ENCODE measurements at regions not wholly inside any gene's neighbourhood (a gene's known extent, or its start where the extent isn't known, plus 50 kb on each side); places are given as distances from the start of the nearest gene placed in this dataset.

DNA sequence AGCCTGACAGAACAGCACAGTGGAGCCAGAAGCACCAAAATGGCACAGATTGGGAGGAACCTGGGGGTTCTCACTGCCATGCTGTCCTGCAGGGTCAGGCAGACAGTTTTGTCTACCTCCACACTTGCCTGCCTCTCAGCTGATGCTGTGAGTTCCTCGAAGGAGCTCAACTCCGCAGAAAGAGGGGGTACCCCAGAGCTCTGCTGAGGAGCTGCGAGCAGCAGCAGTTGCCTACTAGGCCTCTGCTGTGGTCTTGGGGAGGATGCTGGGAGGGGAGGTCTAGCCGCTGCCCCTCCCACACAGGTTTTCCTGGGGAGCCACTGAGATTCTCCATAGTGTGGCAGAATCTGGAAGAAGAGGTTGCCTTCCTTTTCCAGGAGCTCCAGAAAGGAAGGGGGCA lies 192.5 kb downstream of the FOXD2 start:
- DNase-seq (ENCODE audit: low spot score), result no peak

DNA sequence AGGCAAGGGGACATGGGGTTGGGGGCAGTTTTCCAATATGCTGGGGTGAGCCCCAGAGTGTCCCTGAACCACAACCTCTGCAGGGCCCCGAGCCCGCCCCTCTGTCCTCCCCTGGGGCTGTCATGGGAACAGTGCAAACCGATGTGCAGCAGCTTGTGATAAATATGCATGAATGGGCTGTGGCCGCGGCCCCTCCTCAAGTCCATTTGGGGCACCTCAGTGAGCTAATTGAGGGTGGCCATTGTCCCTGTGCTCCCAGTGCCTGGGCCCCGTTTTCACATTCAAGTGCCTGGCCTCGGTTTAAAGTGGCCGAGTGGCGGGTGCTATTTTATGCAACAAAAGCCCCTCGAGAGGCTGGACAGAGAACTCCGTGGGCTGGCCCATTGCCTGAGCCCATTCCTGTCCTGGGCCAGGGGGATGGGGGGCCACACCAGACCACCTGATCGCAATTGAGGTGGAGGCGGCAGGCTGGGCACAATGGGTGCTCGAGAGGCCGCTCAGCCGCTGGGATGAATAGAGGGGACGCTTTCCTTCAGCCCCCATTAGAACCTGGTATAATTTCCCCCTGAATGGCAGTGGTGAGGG lies 193.7 kb downstream of the FOXD2 start:
- no peak for DNase-seq (ENCODE audit: low spot score)

DNA sequence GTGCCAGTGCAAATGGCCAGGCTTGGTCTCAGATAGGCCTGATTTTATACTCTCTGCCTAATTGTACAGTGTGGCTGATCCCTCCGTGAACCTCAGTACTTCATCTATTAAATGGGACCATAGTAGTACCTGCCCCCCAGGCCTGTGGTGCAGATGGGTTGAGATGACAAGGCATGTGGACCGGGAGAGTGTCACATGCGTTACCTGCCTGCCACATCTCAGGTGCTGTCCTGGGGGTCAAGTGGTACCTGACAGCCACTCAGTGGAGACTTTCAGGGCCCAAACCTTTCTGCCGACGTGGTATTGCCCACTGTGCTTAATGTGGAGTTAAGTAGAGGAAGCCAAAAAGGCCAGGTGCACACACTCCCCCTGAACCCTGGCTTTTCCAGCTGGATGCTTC lies 197.3 kb downstream of the FOXD2 start:
- no peak for DNase-seq (ENCODE audit: low spot score)

DNA sequence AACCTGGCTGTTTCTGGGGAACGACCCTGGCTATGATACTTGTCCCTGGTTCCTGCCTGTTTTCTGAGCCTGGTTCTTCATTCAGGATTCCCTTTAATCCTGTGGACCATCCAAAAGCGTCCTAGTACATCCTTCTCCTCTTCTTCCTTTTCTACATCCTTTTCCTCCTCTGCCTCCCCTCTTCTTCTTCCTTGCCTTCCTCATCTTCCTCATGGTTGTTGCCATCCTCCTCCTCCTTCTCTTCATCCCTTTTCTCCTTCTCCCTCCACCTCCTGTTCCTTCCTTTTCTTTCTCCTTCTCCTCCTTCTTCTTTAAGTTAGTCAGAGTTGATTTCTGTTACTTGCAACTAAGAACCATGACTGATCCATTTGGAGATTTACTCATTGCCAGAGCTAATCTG lies 197.8 kb downstream of the FOXD2 start:
- no peak for DNase-seq (ENCODE audit: low spot score)

DNA sequence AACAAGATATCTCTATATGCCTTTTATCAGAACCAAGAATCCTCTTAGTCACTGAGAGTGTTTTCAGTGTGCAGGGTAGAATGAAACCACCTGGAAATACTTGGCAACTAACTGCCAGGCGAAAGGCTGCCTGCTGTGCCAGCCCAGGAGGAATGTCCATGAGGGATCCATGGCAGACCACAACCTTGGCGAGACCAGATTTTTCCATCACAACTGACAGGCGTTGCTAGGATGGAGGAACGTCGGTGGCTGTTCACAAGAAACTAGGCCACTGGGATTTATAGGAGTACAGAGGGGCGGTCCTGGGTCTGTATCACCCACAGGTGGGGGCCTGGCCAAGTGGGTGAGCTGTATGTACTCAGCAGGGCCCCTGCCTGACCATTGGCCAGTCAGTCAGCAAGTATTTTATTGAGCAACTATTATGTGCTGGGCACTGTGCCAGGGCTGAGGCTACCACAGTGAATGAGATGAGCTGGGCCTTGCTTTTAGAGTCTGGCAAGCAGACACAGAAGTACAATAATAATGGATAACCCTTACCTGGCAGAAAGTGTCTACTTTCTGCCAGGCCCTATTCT lies 199.4 kb downstream of the FOXD2 start:
- DNase-seq (ENCODE audit: low spot score), result no peak

DNA sequence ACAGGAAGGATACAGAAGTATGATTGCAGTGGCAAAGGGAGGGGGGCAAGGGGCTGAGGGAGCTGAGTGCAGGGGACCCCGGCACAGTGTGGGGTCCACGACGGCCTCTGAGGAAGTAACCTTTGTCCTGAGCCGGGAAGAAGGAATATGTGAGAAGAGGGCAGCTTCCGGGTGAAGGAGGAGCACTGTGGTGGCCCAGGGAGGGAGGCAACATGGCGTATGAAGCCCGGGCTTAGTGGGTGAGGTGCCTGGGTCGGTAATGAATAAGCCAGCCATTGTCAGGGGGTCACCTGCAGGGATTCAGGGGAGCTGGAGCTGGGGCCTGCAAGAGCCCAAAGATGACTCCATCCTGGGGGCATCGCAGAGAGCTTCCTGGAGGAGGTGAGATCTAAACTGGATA lies 200.4 kb downstream of the FOXD2 start:
- DNase-seq (ENCODE audit: low spot score), result no peak

DNA sequence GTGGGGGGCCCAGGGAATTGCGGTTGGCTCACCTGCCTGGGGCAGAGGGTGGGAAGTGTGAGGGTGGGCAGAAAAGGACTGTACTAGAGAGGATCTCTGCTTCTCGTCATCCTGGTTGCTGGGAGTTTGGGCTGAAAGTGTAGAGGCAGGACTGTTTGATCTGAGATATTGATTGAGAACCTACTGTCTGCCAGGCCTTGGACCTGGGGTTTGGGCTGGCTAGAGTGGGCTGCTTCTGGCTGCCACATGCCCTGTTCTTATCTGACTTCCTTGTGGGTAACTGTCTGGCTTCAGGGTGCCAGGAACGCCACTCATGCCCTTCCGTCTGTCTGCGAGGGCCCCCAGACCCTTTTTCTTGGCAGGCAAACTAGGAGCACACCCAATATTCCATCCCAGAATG lies 200.9 kb downstream of the FOXD2 start:
- no peak for DNase-seq (ENCODE audit: low spot score)

DNA sequence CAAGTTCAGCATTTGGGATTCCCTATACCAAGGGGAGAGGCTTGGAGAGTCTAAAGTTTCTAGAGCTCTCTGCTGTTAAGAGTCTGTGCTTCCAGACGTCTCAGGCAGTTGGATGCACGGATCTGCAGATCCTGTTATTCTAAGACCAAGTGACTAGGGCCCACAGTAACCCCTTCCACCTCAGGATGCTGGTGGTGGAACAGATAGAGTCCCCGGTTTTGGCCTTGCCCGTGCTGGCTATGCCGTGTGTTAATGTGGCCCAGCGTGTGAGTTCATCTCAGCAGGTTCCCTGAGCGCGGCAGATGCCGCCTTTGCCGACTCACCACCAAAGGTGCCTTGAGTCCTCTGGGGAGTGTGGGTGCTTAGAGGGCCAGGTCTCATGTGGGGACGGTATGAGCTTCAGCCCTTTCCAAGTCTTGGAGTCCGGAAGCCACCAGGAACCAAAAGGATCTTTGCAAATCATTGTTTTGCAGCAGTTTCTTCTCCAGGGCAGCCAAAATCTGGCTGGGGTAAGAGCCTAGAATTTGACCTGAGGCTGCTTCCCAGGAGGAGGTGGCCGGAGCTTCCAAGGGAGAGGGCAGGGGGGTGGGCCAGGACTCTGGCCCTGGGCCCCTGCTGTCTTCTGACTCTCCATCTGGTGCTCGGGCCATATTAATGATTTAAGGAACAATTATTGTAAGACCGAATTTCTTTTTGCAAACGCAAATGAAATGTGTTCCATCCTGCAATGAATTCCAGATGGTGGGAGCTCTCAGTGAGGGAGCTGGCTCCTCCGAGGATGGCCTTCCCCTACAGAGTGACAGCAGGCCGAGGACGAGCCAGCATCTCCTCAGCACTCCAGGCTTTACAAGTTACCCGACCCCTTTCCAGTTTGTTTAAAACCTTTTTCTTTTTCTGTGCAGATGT lies 205.7 kb downstream of the FOXD2 start:
- DNase-seq (ENCODE audit: low spot score), result no peak

DNA sequence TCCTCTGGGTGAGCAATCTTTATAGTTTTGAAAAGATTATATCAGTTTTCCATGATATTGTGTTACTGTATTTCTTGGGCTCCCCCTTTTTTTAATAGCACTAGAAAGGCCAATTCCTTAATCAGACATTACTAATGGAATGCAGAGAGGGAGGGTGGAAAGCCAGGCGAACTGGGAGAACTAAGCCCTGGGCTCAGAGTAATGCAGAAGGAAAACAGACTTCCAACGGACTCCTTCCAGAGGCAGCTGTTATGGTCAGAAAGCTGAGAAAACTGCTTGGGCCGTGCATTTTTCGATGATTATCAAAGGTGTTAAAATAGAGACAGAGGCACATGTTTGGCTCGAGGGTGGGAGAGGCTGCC lies 206.3 kb downstream of the FOXD2 start:
- no peak for DNase-seq (ENCODE audit: low spot score)

DNA sequence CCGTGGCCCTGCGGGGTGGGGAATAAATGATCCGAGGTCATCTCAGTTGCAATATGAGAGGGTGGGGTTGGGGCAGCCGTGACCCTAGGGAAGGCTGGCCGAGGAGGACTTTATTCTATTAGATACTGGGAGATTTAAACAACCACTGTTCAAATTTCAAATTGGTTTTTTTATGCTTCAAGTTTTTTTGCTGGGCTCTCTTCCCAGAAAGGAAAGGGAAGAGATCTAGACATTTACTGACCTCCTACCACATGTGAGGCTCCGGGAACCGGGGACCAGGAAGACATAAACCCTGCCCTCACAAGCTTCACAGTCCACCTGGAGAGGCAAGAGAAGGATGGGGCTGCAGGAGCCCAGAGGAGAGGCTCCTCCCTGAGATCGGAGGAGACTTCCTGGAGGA lies 207.3 kb downstream of the FOXD2 start:
- no peak for DNase-seq (ENCODE audit: low spot score)

DNA sequence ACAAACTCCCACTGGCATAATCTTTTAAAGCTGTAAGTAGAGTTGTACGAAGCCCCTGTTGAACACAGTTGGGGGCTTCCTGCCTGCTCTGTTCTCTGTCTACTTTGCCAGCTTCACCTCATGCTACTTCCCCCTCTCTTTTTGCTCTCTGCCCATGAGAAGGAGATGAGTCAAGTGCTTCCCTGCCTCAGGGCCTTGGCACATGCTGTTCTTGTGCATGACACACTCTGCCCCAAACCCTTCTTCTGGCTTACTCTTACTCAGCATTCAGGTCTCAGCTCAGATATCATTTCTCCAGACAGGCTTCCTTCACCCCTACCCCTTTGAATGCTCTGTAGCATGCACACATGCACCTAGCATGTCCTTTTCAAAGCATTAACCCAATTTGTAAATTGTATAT lies 208.8 kb downstream of the FOXD2 start:
- DNase-seq (ENCODE audit: low spot score), result no peak

DNA sequence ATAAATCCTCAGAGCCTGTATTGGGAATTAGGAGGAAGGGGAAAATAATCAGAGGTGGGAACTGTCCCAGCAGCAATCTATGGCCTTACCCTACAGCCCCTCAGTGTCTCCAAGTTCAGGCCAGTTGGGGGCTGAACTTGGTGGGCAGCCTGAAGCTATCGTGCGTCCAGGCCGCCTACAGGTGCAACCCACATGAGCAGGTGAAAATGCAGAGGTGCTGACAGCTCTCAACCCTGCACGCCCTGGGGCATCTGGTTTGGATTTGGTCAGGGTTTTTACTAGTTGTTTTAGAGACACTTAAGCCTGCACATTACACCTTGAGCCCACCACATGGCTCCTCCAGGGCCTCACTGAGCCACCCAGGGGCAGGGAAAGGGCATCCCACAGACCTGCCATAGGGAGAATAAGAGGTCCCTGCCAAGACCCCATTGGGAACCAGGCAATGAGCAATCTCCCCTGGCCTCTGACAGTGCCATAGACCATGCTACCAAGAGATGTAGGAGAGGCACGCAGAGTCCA lies 209.5 kb downstream of the FOXD2 start:
- DNase-seq (ENCODE audit: low spot score), result no peak

DNA sequence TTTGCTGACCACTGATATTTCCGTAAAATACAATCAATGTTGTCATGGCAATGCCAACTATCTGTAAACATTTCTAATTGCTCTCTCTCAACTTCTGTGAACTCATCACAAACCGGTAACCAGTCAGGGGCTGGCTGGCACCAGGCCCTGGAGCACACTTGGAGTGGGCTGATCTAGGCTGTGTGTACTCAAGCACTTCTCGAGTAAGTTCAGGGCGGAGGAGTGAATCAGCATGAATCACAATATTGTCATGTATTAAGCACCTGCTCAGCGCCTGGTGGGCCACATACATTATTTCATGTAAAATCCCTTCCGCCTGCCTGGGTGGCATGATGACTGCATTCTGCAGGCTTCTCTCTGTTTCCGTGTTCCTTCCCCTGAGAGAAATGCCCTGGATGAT lies 212.4 kb downstream of the FOXD2 start:
- DNase-seq (ENCODE audit: low spot score), result no peak

DNA sequence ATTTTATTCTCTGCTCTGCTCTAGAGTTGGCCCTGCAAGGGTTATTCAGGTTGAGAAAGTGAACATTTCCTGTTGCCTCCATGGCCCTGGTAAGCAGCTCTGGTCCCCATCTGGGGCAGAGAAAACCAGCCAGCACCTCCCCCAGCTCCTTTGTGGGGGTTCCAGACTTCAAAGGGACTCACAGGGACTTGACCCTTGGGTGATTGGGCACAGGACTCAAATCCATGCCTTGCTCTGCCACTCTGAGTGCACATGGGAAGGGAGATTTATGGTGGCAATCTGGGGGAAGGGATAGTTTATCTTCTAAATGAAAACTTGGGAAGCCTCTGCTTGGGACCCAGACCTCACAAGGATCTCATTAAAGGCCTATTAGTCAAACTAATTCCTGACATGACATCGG lies 212.8 kb downstream of the FOXD2 start:
- no peak for DNase-seq (ENCODE audit: low spot score)

DNA sequence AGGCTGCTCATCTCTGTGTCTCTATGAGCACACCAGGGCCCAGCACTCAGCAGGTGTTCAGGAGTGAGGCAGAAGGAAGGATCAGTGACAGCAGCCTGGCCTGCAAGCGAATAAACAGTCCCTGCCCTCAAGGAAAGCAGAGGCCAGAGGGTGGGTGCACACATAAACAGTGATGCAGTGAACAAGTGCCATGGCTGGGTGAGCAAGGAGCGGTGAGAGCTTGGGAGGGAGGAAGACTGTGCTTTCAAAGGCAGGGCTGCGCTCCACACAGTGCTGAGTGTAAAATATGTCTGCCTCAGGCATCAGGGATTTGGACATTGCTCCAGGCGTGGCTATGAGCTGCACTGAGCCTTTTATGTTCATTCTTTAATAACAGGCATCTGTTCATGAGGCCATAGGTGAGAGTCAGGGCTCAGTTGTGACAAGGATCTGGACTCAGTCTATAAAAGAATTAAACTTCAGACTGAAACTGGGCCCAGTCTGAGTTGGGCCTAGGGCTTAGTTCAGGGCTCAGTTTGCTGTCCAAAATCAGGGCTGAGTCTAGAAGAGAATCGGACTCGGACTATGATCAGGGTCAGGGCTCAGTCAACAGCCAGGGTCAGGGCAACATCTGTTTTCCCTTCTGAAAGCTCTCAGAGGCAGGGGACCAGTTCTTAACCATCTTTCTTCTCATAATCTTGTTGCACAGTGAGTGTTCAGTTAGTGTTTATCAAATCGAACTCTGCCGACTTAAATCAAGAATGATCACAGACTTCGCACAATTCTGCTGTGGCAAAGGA lies 213.7 kb downstream of the FOXD2 start:
- no peak for DNase-seq (ENCODE audit: low spot score)

DNA sequence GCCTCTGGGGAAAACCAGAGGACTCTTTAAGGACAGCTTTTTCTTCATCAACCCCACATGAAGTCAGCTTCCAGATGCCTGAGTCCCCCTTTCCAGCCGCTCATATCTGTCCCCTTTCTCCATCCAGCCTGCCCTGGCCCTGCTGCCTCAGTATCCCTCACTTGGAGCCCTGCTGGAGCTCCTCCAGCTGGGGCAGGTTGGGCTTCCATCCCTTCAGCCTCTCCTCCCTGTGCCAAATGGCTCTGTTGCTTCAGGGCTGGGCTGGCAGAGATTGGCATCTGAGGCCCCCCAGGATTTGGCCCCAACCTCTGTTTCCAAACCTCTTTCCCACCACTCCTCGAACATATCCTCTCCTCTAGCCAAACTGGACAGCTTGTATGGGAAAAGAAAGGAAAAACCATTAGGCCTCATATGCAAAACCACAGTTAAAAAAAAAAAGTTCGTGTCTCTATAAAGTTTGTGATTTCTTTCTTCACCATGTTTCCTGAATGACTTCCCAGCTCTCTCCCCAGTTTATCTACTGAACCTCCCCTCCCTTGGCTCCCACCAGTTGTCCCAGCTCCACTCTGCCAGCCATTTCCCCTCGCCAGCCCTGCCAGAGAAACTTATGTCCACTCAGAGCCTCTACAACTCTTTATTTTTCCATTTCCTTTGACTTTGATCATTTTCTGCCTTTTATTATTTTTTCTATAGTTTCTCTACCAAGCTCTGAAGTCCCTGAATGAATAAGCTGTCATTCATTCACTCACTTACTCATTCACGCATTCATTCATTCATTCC lies 217.9 kb downstream of the FOXD2 start:
- DNase-seq (ENCODE audit: low spot score), result no peak

DNA sequence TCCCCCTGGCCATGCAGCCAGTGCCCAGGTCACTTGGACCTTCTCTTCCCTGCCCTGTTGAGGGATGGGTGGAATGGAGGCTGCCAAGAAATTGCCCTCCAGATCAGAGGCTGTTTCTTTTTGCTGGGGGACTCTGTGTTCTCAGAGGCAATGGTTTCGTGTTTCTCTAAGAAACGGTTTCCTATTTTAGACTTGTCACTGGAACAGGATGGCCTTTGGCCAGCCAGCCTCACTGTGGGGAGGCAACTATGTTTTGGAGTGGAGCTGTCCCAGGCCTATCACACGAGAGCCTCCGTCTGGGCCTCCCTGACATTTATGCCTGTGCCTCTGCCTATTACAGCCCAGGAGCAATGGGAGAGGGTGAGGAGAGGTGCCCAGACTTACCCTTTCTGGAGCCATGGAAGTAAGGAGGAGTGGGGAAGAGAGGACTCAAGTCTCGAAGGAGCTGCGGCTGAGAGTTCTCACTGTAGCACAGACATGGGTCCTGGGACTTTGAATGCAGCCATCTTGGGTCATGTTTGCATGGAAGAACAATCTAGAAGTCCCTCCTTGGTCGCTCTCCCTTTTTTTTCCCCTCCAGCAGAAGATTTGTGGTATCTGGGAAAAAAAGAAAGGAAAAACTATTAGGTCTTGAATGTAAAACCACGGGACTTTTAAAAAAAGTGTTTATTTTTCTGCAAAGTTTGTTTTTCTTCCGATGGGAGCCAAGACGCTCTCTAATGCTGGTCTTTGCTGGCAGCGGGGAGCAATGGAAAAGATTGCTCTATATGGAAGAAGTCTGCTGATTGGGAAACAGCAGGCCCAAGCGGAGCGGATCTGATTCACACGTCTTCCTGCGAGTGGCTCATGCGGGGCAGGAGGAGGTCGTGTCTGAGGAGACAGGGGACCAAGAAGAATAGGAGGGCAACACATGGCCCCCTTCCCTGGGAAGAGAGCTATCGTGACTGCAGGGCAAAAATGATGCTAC lies 219.2 kb downstream of the FOXD2 start:
- DNase-seq (ENCODE audit: low spot score), result no peak

DNA sequence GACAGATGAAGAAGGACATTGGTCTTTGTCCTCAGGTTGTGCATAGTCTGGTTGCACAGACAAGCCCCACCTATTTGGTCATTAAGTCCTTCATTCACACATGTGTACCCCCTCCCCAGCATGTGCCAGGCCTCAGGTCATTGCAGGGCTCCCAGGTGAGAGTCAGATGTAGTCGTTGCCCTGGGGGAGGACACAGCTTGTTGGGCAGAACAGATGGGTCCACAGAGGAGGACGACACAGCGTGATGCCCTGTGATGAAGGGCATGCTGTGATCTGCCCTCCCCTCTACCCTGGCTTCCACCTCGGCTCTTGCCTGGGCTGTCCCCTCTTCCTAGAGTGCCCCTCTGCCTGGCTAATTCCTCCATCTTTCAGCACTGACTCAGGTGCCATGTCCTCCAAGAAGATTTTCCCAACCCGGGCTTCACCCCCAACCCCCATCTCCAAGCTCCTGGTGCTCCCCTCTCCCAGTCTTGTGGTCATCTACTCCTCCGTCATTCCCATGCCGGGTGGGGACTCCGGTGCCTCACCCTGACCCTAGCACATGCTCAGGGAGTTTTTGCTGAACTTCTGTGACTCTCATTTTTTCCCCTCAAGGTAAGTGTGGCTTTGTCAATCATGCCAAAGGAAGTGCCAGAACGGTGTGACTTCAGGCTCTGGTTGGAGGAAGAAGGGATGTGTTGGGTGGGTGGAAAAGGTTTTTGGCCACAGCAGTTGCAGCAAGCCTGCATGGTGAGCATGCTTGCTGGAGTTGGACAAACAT lies 220.5 kb downstream of the FOXD2 start:
- DNase-seq (ENCODE audit: low spot score), result no peak

DNA sequence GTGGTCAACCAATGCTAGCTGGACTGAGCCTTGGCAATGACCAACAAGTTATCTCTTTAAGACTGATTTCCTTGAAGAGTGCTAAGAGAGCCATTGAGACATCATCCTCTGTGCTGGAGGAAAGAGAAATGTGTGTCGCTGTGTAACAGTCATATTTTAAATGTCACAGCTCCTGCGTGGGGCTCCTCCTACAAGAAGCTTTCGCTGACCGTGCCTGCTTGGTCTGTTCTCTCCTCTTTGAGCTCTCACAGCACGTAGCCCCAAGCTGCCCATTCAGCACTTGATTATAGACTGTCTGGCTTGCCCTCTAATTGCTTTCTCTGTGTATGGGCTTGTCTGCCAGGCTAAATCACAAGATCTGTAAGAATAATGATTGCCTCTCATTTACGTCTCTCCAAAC lies 221.3 kb downstream of the FOXD2 start:
- no peak for DNase-seq (ENCODE audit: low spot score)

DNA sequence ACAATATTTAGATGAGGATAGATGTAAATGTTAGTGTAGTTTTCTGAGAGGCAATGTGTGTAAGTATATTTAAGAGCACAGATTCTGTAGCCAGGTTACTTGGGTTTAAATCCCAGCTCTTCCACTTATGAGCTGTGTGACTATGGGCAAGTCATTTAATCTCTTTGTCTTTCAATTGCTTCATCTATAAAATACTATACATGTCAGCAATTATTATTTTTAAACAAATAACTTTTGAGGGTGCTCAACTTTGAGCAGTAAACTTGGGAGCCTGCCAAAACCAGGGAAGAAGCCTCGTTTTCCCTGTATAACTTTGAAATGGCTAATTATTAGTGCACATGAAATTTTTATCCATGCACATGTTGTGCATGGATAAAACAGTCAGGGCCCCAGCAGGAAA lies 222.8 kb downstream of the FOXD2 start:
- no peak for DNase-seq (ENCODE audit: low spot score)

All from CD4-positive, alpha-beta T cell treated with Interleukin-15 for 4 hours (primary cell).